ENCODE measurements at regions not wholly inside any gene's neighbourhood (a gene's known extent, or its start where the extent isn't known, plus 50 kb on each side); places are given as distances from the start of the nearest gene placed in this dataset.

- DNase-seq (ENCODE audit: low spot score in 2 of 2): no peak
These were observed 50.0 kb upstream of the CHST1 start for GRCh38 chr11:45715418-45715817.

More at GRCh38 chr11:45715418-45715817, 50.0 kb upstream of the CHST1 start:
- Histone ChIP-seq H3K9me3 (no peaks in the 10 kb centered on the region), H3K4me3 (no peak overlapping the region), H3K36me3 (no peaks in the 10 kb centered on the region), H3K27ac (no peak overlapping the region), H3K4me1 (no peaks in the 10 kb centered on the region), H3K27me3 (peaks cover under 1% of the 10 kb centered on the region)
- TF ChIP-seq EP300 (IDR thresholded peaks at IDR 0.05) (no peak), POLR2AphosphoS5 (IDR thresholded peaks at IDR 0.05) (no peak), CTCF (IDR thresholded peaks at IDR 0.05) (no peak), POLR2A (IDR thresholded peaks at IDR 0.05) (no peak)
- WGBS: 44% methylated on average over 2 of the region's 2 CpGs
